Neural progenitor cell (in vitro differentiated cells): ENCODE measurements at regions not wholly inside any gene's neighbourhood (a gene's known extent, or its start where the extent isn't known, plus 50 kb on each side); places are given as distances from the start of the nearest gene placed in this dataset.

Experiments used
- DNase-seq: peaks from one replicate; pipeline ENCODE4 v3.0.0-alpha.2; 2016; ENCODE audit warnings: low spot score
- H2AFZ ChIP-seq: fragments of 200-600 bp; sonication (generic); replicated peaks from 2 replicates; pipeline ENCODE4 v1.6.1; 2016; ENCODE audit warnings: antibody characterized with exemption
- H3F3A ChIP-seq: fragments of 200-600 bp; sonication (generic); 2 replicates; pipeline ENCODE4 v1.6.1; 2016; ENCODE audit warnings: antibody characterized with exemption, low read depth
- H3K27ac ChIP-seq: fragments of 200-600 bp; sonication (generic); 2 replicates; pipeline ENCODE4 v1.5.1; 2016; ENCODE audit warnings: mild to moderate bottlenecking
- H3K27me3 ChIP-seq: fragments of 200-600 bp; sonication (generic); 2 replicates; pipeline ENCODE4 v1.6.1; 2016; ENCODE audit warnings: mild to moderate bottlenecking, moderate library complexity
- H3K36me3 ChIP-seq: fragments of 200-600 bp; sonication (generic); 2 replicates; pipeline ENCODE4 v1.5.1; 2016
- H3K4me1 ChIP-seq: fragments of 200-600 bp; sonication (generic); 2 replicates; pipeline ENCODE4 v1.6.1; 2016; ENCODE audit warnings: mixed run types
- H3K4me2 ChIP-seq: fragments of 200-600 bp; sonication (generic); 2 replicates; pipeline ENCODE4 v1.6.1; 2016
- H3K4me3 ChIP-seq: fragments of 200-600 bp; sonication (generic); 2 replicates; pipeline ENCODE4 v1.5.1; 2016
- H3K79me2 ChIP-seq: fragments of 200-600 bp; sonication (generic); 2 replicates; pipeline ENCODE4 v1.6.1; 2016; ENCODE audit warnings: low read depth
- H3K9ac ChIP-seq: fragments of 200-600 bp; sonication (generic); 2 replicates; pipeline ENCODE4 v1.6.1; 2016
- H3K9me3 ChIP-seq: fragments of 200-600 bp; sonication (generic); 2 replicates; pipeline ENCODE4 v1.5.1; 2016; ENCODE audit warnings: low read depth
- H4K20me1 ChIP-seq: fragments of 200-600 bp; sonication (generic); 2 replicates; pipeline ENCODE4 v1.6.1; 2016; ENCODE audit warnings: low read depth
- H3K27ac Mint-ChIP-seq: 3 replicates; pipeline ENCODE4 v1.8.0; 2021; ENCODE audit warnings: mixed read lengths
- H3K27me3 Mint-ChIP-seq: 2 replicates; pipeline ENCODE4 v1.8.0; 2022; ENCODE audit warnings: low read depth, mild to moderate bottlenecking, inconsistent platforms, moderate library complexity, mixed read lengths; ENCODE audit not compliant: insufficient read depth
- H3K36me3 Mint-ChIP-seq: 3 replicates; pipeline ENCODE4 v1.8.0; 2021; ENCODE audit warnings: mixed read lengths
- H3K4me1 Mint-ChIP-seq: 3 replicates; pipeline ENCODE4 v1.8.0; 2021; ENCODE audit warnings: mixed read lengths
- H3K4me3 Mint-ChIP-seq: 3 replicates; pipeline ENCODE4 v1.8.0; 2021; ENCODE audit warnings: mild to moderate bottlenecking, moderate library complexity, mixed read lengths
- H3K9me3 Mint-ChIP-seq: 3 replicates; pipeline ENCODE4 v1.8.0; 2020; ENCODE audit warnings: mixed read lengths
- CTCF ChIP-seq: fragments of 200-600 bp; sonication (generic); IDR thresholded peaks from 2 replicates; pipeline ENCODE4 v1.5.1; 2017; ENCODE audit warnings: antibody characterized with exemption, mild to moderate bottlenecking
- EZH2 ChIP-seq: fragments of 200-600 bp; sonication (generic); IDR thresholded peaks from 2 replicates; pipeline ENCODE4 v1.6.1; 2017; ENCODE audit warnings: antibody characterized with exemption, mild to moderate bottlenecking, moderate library complexity
- EZH2phosphoT487 ChIP-seq: fragments of 200-600 bp; sonication (generic); IDR thresholded peaks from 2 replicates; pipeline ENCODE4 v1.6.1; 2017; ENCODE audit warnings: antibody characterized with exemption

DNA sequence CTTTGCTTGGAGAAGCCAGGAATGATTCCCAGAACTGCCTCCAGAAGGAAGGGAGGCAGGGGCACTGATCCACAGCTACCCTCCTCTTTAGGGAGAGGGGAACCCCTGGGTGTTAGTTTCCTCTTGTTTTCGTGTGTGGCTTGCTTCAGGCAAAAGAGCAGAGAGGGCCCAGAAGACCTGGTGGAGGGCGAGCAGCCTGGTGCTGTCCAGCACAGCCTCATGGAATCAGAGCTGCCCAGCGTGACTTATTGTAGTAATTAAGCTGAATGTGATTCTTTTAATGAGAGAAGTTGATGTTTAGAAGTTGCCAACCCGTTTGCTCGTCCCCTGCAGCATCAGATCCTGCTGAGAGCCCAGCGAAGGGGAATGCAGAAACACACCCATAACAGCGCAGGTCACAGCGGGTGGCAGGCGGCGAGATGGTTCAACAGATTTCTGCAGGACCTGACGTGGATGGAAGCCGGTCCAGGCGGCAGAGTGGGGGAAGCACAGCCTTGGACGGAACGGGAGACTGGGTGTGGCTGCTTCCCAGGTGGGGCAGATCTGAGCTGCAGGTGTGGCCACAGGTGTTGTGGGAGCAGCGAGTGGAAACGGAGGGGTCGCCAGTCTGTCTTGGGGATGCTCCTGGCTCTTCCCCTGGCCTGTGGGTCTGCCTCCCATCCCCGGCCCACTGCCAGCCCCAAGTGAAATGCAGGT, 53.7 kb upstream of the SHH start:
- H3K4me1 Mint-ChIP-seq, result no peaks in the 10 kb centered on the region
- no peak for DNase-seq

DNA sequence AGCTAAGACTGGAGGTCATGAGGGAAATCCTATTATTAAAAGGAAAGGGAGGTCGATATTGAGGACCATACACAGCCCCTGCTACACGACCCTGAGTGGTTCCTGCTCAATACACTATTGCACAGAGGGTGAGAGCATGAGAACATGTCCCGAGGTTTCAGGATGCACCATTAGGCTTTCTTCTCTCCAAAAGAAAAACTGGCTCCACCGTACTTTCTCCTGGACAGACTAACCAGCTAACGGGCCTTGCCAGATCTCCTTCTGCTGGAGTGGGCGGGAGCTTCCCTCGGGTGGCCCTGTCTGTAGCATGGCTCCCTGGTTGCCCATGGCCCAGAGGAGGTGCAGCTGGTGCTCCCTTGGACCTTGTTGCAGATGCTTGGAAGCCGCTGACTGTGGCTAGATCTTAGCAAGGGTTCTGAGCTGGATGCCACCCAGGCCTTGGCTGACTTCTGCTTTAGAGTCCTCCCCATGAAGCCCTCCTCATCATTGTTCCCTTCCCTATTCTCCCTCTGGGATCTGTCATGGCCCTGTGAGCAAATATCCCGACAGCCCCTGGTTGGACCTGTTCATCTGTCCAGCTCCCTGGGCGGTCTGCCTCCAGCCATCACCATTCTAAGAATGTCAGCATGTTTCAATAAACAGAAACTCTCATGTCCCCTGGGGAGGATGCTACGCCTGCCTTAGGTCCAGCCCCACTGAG, 52.9 kb upstream of the SHH start:
- no peak for TF ChIP-seq CTCF
- TF ChIP-seq EZH2, result no peak
- TF ChIP-seq EZH2phosphoT487, result no peak
- H3K9me3 ChIP-seq, result no peaks in the 10 kb centered on the region
- peaks cover 12% of the 10 kb centered on the region for H3K27me3 ChIP-seq
- H4K20me1 ChIP-seq, result no peaks in the 10 kb centered on the region
- no peak overlapping the region for H3K9ac ChIP-seq
- H3K27me3 Mint-ChIP-seq, result peaks cover 6% of the 10 kb centered on the region
- no peaks in the 10 kb centered on the region for H3K36me3 ChIP-seq
- no peak overlapping the region for H3K27ac Mint-ChIP-seq
- H3K36me3 Mint-ChIP-seq, result no peaks in the 10 kb centered on the region
- H3K4me3 ChIP-seq, result no peak overlapping the region
- DNase-seq, result no peak
- no peak overlapping the region for H2AFZ ChIP-seq
- no peaks in the 10 kb centered on the region for H3F3A ChIP-seq
- no peak overlapping the region for H3K27ac ChIP-seq
- no peaks in the 10 kb centered on the region for H3K4me1 Mint-ChIP-seq
- no peak overlapping the region for H3K4me2 ChIP-seq
- H3K9me3 Mint-ChIP-seq, result no peaks in the 10 kb centered on the region
- no peaks in the 10 kb centered on the region for H3K79me2 ChIP-seq
- H3K4me3 Mint-ChIP-seq, result no peak overlapping the region
- no peaks in the 10 kb centered on the region for H3K4me1 ChIP-seq

More for the DNA sequence above, 53.7 kb upstream of the SHH start:
- TF ChIP-seq EZH2phosphoT487, result no peak
- H3K27me3 Mint-ChIP-seq, result peaks cover 6% of the 10 kb centered on the region
- Histone ChIP-seq H2AFZ (no peak overlapping the region), H3K4me1 (no peaks in the 10 kb centered on the region), H4K20me1 (no peaks in the 10 kb centered on the region), H3K4me2 (no peak overlapping the region), H3K27ac (no peak overlapping the region), H3K36me3 (no peaks in the 10 kb centered on the region), H3K4me3 (no peak overlapping the region), H3K27me3 (peaks cover 3% of the 10 kb centered on the region), H3K9me3 (no peaks in the 10 kb centered on the region), H3K9ac (no peak overlapping the region), H3F3A (no peaks in the 10 kb centered on the region), H3K79me2 (no peaks in the 10 kb centered on the region)
- H3K36me3 Mint-ChIP-seq, result no peaks in the 10 kb centered on the region
- no peak overlapping the region for H3K27ac Mint-ChIP-seq
- no peak overlapping the region for H3K4me3 Mint-ChIP-seq
- H3K9me3 Mint-ChIP-seq, result no peaks in the 10 kb centered on the region

- H3K9ac ChIP-seq, result no peak overlapping the region
- no peak overlapping the region for H3K4me3 Mint-ChIP-seq
- H3K27ac Mint-ChIP-seq, result no peak overlapping the region
- H3K4me1 Mint-ChIP-seq, result no peaks in the 10 kb centered on the region
- TF ChIP-seq CTCF (no peak), EZH2phosphoT487 (no peak), EZH2 (no peak)
- H3K27me3 ChIP-seq, result peaks cover 19% of the 10 kb centered on the region
- no peaks in the 10 kb centered on the region for H3F3A ChIP-seq
- no peak overlapping the region for H2AFZ ChIP-seq
- H3K27me3 Mint-ChIP-seq, result peaks cover 6% of the 10 kb centered on the region
- H3K4me2 ChIP-seq, result no peak overlapping the region
- H3K9me3 Mint-ChIP-seq, result no peaks in the 10 kb centered on the region
- no peak overlapping the region for H3K27ac ChIP-seq
- no peak overlapping the region for H3K4me3 ChIP-seq
- no peaks in the 10 kb centered on the region for H3K9me3 ChIP-seq
- no peaks in the 10 kb centered on the region for H4K20me1 ChIP-seq
- DNase-seq, result no peak
- H3K4me1 ChIP-seq, result no peaks in the 10 kb centered on the region
- H3K79me2 ChIP-seq, result no peaks in the 10 kb centered on the region
- no peaks in the 10 kb centered on the region for H3K36me3 ChIP-seq
- no peaks in the 10 kb centered on the region for H3K36me3 Mint-ChIP-seq
Measured at GRCh38 chr7:155864271-155864985, 52.2 kb upstream of the SHH start.
